Brain microvascular endothelial cell (primary cell): ENCODE measurements at regions not wholly inside any gene's neighbourhood (a gene's known extent, or its start where the extent isn't known, plus 50 kb on each side); places are given as distances from the start of the nearest gene placed in this dataset.
A peak's percentile ranks its signal among the peaks of the same experiment; 100 is the strongest.

Experiments used
- DNase-seq: peaks from one replicate; pipeline ENCODE4 v3.0.0-alpha.2; 2020
- H3K27ac ChIP-seq: fragments of 250-450 bp; sonication (Bioruptor Pico); 2 replicates; pipeline ENCODE4 v1.5.1; 2020; ENCODE audit warnings: mild to moderate bottlenecking, moderate library complexity
- H3K27me3 ChIP-seq: fragments of 250-450 bp; sonication (Bioruptor Pico); replicated peaks from 2 replicates; pipeline ENCODE4 v1.5.1; 2020; ENCODE audit warnings: mild to moderate bottlenecking
- H3K36me3 ChIP-seq: fragments of 250-450 bp; sonication (Bioruptor Pico); replicated peaks from 2 replicates; pipeline ENCODE4 v1.5.1; 2020; ENCODE audit warnings: mild to moderate bottlenecking
- H3K4me3 ChIP-seq: 2 replicates; pipeline ENCODE4 v1.5.1; 2011; ENCODE audit warnings: low read depth, mild to moderate bottlenecking, control low read depth, low read length, moderate library complexity
- CTCF ChIP-seq: IDR thresholded peaks from 2 replicates; pipeline ENCODE4 v1.5.1; 2011; ENCODE audit warnings: low read depth, mild to moderate bottlenecking, moderate library complexity, low read length, control low read depth, inconsistent platforms; ENCODE audit errors: missing control alignments
- in situ Hi-C: cut with HindIII; loops from 2 replicates; pipeline ENCODE4 v1.10.0; 2017; ENCODE audit warnings: low sequenced_read_pairs, low pct_ligation_motif_present

GRCh38 chr5:143985832-143986515, 174.0 kb downstream of the HMHB1 start:
- in situ Hi-C loops = no loop called here
- H3K27me3 ChIP-seq = no peaks in the 10 kb centered on the region
- DNase-seq = peak; percentile 51
- H3K36me3 ChIP-seq = no peaks in the 10 kb centered on the region
- no peak for TF ChIP-seq CTCF
- no peak overlapping the region for H3K4me3 ChIP-seq
- peak overlapping the region; percentile 4 for H3K27ac ChIP-seq

GRCh38 chr5:143986516-143987212, 174.7 kb downstream of the HMHB1 start:
- DNase-seq = peak; percentile 47
- H3K27ac ChIP-seq = peak overlapping the region; percentile 8
- TF ChIP-seq CTCF = no peak

GRCh38 chr5:143987264-143987663, 175.3 kb downstream of the HMHB1 start:
- H3K27me3 ChIP-seq = no peaks in the 10 kb centered on the region
- no peak for DNase-seq
- TF ChIP-seq CTCF = no peak
- in situ Hi-C loops = no loop called here
- no peak overlapping the region for H3K27ac ChIP-seq
- H3K36me3 ChIP-seq = no peaks in the 10 kb centered on the region
- H3K4me3 ChIP-seq = no peak overlapping the region

More at GRCh38 chr5:143986516-143987212, 174.7 kb downstream of the HMHB1 start:
- Histone ChIP-seq H3K4me3 (no peak overlapping the region), H3K27me3 (no peaks in the 10 kb centered on the region), H3K36me3 (no peaks in the 10 kb centered on the region)
- in situ Hi-C loops = no loop called here

- TF ChIP-seq CTCF = no peak
- no peak for DNase-seq
- Histone ChIP-seq H3K27ac (no peak overlapping the region), H3K27me3 (no peaks in the 10 kb centered on the region), H3K4me3 (no peak overlapping the region), H3K36me3 (no peaks in the 10 kb centered on the region)
- in situ Hi-C loops = no loop called here
Measured at GRCh38 chr5:143987751-143988560, 176.0 kb downstream of the HMHB1 start.

GRCh38 chr5:143992496-143992895, 178.0 kb downstream of the YIPF5 start:
- no peak for TF ChIP-seq CTCF
- no peak overlapping the region for H3K4me3 ChIP-seq
- DNase-seq = no peak
- in situ Hi-C loops = no loop called here
- H3K27me3 ChIP-seq = no peaks in the 10 kb centered on the region
- H3K27ac ChIP-seq = no peak overlapping the region
- H3K36me3 ChIP-seq = no peaks in the 10 kb centered on the region
